GM18868 (cell line): ENCODE measurements at regions not wholly inside any gene's neighbourhood (a gene's known extent, or its start where the extent isn't known, plus 50 kb on each side); places are given as distances from the start of the nearest gene placed in this dataset.

Experiments
- ATAC-seq: cut with Tn5 transposase; IDR thresholded peaks from one replicate; pipeline ENCODE4 v1.9.1; 2021; ENCODE audit warnings: mild to moderate bottlenecking, moderate library complexity; ENCODE audit not compliant: unreplicated experiment

- ATAC-seq: no peak
Observed at GRCh38 chr10:92789786-92790185, 58.5 kb upstream of the EXOC6 start.

DNA sequence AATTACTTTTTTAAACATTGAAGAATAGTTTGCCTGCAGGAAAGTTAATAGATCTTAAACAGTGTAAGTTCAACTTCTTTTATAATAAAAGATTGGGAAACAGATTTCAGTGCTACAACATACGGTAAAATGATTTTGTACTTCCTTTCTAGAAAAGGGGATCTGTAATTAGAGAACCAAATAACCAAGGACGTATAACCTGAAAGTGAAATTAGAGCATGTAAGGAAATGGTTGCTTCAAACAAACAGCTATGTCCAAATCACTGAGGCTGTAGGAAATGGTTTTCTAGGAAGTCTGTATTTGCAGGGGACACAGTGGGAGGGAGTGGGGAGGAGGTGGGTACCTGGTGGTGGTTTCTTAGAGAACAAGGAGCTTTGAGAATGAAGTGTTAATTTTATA lies 57.9 kb upstream of the EXOC6 start:
- ATAC-seq: no peak

GRCh38 chr10:92792661-92793060 lies 55.7 kb upstream of the EXOC6 start:
- no peak for ATAC-seq
